ENCODE measurements at regions not wholly inside any gene's neighbourhood (a gene's known extent, or its start where the extent isn't known, plus 50 kb on each side); places are given as distances from the start of the nearest gene placed in this dataset.

DNA sequence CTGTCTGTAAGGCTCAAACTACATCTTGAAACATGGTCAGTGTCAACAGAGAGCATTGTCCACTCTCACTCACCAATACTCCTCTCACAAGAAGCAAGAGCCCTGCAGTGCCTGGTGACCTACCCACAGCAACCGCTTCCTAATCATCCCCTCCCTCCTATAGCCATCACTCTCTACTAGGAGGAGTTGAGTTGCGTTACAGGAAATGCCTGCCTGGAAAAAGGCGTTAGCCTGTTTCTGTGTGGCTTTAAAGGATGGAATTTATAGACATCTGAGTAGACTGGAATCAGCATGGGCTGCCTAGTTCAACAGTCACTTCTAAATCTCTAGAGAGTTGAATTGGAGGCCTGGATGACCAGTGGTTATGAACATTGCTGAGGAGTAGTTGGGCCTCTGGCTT is 108.3 kb upstream of the FER start:
- no peak overlapping the region for H3K4me3 ChIP-seq (ENCODE audit: low read depth, low read length)
- TF ChIP-seq, protein P1, sequence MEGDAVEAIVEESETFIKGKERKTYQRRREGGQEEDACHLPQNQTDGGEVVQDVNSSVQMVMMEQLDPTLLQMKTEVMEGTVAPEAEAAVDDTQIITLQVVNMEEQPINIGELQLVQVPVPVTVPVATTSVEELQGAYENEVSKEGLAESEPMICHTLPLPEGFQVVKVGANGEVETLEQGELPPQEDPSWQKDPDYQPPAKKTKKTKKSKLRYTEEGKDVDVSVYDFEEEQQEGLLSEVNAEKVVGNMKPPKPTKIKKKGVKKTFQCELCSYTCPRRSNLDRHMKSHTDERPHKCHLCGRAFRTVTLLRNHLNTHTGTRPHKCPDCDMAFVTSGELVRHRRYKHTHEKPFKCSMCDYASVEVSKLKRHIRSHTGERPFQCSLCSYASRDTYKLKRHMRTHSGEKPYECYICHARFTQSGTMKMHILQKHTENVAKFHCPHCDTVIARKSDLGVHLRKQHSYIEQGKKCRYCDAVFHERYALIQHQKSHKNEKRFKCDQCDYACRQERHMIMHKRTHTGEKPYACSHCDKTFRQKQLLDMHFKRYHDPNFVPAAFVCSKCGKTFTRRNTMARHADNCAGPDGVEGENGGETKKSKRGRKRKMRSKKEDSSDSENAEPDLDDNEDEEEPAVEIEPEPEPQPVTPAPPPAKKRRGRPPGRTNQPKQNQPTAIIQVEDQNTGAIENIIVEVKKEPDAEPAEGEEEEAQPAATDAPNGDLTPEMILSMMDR (IDR thresholded peaks at IDR 0.05; ENCODE audit: low read depth, low read length), result no peak
- DNase-seq (ENCODE audit: low read depth, low spot score), result no peak
- in situ Hi-C loops (cut with HindIII; ENCODE audit: low sequenced_read_pairs), result no loop called here

DNA sequence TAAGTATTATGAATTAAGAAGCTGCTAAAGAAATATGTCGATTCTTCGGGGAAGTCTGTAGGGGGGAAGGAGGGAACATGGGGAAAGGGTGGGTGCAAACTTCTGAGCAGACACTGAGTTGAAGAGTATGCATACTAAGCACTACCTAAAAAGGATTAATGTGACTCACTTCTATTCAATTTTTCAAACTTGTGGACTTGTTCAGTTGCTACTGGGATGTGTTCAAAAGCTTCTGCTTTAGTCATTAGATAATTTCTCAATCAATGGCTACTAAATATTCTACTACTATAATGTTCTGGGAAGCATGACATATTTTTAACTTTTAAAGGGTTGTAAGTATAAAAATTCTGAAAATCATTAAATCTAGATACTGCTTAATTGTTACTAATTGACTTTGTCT is 109.7 kb upstream of the FER start:
- no peak for DNase-seq (ENCODE audit: low read depth, low spot score)
- H3K4me3 ChIP-seq (ENCODE audit: low read depth, low read length), result no peak overlapping the region
- in situ Hi-C loops (cut with HindIII; ENCODE audit: low sequenced_read_pairs), result no loop called here
- TF ChIP-seq, protein P1 (IDR thresholded peaks at IDR 0.05; ENCODE audit: low read depth, low read length), result no peak

DNA sequence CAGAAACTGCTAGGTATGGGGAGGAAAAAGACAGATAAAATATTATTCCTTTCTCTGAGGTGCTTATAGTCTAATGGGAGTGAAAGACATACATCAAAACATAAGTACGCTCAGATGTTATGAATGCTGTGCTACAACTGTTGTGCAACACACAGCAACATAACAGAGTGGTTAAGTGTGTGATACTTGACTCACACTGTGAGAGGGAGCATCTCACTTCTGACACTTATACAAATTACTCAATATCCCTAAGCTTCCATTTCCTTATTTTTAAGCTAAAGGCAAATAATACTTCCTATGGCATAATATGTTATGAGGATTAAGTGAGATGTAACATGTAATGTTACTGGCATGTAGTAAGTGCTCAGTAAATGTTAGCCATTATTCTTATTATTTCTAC is 110.6 kb upstream of the FER start:
- DNase-seq (ENCODE audit: low read depth, low spot score), result no peak
- TF ChIP-seq, protein P1 (IDR thresholded peaks at IDR 0.05; ENCODE audit: low read depth, low read length), result no peak
- in situ Hi-C loops (cut with HindIII; ENCODE audit: low sequenced_read_pairs), result no loop called here
- H3K4me3 ChIP-seq (ENCODE audit: low read depth, low read length), result no peak overlapping the region

DNA sequence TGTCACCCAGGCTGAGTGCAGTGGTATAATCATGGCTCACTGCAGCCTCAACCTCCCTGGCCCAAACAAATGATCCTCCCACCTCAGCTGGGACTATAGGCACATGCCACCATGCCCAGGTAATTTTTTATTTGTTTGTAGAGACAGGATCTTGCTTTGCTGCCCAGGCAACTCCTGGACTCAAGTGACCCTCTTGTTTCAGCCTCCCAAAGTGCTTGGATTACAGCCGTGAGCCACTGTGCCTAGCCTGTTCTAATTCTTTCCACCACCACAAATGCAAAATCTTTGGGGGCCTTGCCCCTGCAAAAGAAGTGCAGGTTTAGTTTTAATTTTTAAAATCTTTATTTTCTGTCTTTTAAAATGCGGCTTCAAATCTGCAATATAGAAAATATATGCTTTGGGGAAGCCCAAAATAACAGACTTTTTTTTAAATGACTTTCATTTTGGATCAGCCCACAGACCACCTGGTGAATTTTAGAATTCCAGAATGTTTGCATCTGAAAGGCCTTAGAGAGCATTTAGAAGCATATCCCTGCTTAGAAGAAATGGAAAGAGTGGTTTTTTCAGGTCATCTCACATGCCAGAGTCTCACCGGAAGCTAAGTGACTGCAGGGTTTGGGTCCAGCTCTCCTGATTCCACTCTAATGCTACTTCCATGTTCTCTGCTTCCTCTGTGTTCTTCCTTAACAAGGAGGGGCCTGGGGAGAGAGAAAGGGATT is 111.4 kb upstream of the FER start:
- H3K4me3 ChIP-seq (ENCODE audit: low read depth, low read length), result no peak overlapping the region
- in situ Hi-C loops (cut with HindIII; ENCODE audit: low sequenced_read_pairs), result no loop called here

DNA sequence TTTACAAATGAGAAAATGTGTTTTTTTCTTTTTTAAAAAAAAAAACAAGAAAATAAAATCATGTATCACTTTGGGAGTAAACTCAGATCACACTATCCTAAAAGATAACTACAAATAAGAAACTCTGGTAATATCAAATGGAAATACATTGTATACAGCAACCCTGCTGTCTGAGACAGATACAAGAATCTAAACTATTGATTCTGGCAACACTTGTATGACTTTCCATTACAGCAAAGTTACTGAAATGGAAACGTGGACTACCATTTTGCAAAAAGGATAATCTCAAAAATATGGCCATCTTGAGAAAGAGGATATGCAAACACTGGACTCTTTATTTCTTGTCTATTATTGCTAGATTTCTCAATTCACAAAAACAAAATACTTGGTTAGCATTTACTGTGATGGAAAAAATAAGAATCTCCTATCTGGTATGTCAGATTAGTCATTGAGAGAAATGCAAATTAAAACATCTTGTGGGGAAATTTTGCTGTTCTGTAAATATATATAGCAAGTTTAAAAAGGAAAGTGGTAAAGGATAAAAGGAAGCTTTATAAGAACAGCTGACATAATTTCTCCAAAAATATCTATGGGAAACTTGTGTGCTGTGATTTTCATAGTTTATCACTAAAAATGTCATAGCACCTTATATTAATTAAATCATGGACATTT is 112.9 kb upstream of the FER start:
- no peak for DNase-seq (ENCODE audit: low read depth, low spot score)
- no peak overlapping the region for H3K4me3 ChIP-seq (ENCODE audit: low read depth, low read length)
- in situ Hi-C loops (cut with HindIII; ENCODE audit: low sequenced_read_pairs), result no loop called here
- TF ChIP-seq, protein P1 (IDR thresholded peaks at IDR 0.05; ENCODE audit: low read depth, low read length), result no peak

More for the DNA sequence above, 111.4 kb upstream of the FER start:
- TF ChIP-seq, protein P1 (IDR thresholded peaks at IDR 0.05; ENCODE audit: low read depth, low read length), result no peak
- DNase-seq (ENCODE audit: low read depth, low spot score), result no peak

DNA sequence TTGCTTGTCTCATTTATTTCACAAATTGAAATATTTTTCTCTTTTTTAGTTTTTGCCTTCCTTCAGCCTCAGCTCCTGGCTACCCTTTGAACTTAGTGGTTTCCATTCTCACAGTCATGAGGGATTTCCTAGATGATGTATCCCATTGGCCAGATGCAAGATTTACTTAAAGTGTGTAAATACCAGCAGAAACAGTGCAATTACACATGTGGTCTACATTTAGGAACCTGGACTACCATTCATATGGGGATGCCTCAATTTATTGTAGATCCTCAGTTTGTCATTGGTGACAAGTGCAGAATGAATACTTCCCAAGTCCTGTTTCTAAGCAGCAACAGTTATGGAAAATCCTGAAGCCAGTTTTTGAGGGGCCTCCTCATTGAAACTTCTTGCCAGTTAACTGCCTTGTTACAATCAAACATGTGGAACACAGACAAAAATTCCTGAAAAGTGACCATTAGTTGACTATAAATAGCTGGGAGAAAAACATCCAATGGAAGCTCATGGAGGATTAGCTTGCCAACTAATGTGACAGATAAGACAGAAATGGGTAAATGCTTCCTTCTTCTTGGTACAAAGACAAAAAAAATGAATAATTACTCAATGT is 113.6 kb upstream of the FER start:
- DNase-seq (ENCODE audit: low read depth, low spot score), result no peak
- no peak overlapping the region for H3K4me3 ChIP-seq (ENCODE audit: low read depth, low read length)
- in situ Hi-C loops (cut with HindIII; ENCODE audit: low sequenced_read_pairs), result no loop called here
- TF ChIP-seq, protein P1 (IDR thresholded peaks at IDR 0.05; ENCODE audit: low read depth, low read length), result no peak

All from astrocyte of the spinal cord (primary cell).